RPMI7951 (cell line): ENCODE measurements at regions not wholly inside any gene's neighbourhood (a gene's known extent, or its start where the extent isn't known, plus 50 kb on each side); places are given as distances from the start of the nearest gene placed in this dataset.
"Not testable (repeated sequence)": the region's sequence is repeated elsewhere in the genome, so short reads cannot be mapped to it uniquely, and the experiment has no call there.

Source experiments
- DNase-seq: peaks from one replicate; pipeline ENCODE4 v3.0.0-alpha.2; 2012; ENCODE audit warnings: low read depth

DNA sequence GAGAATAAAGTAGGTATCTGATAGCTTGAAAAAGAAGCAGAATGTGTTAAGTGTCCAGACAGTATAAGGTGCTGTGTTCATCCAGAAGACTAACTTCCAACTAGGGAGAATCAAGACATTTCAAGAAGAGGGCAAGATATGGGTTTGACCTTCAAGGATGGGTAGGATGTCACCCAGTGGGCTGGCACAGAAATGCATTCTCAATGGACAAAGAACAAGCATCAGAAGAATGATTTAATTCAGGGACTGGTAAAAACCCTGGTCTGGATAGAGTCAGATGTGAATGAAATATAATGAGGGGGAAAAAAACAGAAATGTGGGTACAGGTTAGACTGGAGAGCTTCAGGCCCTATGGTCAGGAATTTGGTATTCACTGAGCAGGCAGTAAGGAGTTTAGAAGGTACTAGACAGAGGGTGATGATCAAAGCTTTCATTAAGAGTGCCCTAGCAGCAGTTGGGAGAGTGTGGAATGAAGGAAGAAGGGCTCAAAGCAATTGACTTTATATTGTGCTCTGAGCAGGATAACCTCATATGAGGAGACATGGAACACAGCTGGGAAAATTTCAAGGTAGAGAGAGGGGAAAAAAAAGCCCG lies 180.7 kb upstream of the ANK3 start:
- no peak for DNase-seq

DNA sequence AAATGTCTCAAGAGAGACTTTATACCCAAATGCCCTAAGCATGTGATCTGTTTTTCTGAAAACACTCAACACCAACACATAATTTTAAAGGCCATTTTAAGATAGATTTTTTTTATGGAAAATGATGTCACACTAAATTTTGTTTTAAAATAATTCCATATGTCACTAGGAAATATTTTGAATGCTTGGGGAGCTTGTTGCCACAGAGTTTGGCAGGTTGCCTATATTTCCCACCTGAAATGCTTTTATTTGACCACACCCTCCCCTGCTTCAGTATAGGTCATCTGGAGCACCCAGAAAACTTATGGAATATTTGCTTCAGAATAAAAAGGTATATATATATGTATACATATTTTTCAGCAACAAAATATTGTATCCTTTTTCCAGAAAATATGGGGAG lies 180.0 kb upstream of the ANK3 start:
- DNase-seq, result no peak

DNA sequence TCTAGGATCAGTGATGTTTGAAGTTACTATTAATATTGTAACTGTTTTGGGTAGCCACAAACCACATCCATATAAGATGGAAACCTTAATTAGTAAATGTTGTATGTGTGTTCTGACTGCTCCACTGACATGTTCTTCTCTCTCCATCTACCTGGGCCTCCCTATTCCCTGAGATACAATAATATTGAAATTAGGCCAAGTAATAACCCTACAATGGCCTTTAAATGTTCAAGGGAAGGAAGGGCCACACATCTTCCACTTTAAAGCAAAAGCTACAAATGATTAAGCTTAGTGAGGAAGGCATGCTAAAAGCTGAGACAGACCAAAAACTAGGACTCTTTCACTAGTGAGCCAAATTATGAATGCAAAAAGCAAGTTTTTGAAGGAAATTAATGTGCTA lies 176.4 kb upstream of the ANK3 start:
- no peak for DNase-seq

DNA sequence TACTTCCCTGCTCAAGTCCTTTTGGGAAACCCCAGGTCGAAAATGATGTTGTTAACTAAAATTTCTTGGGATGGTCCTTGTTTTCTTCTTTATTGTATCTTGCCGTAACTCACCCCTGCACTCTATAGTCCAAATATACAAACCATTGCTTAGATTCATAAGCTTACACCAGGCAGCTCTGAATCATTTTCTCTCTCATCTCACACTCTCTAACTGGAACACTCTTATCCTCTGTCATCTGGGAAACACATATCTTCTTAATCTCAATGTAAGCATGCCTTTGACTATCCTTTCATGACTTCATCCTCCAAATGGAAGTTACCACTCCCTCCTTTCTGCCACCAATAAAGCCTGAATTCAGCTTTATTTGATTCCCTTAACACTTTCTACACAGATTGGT lies 175.8 kb upstream of the ANK3 start:
- no peak for DNase-seq

DNA sequence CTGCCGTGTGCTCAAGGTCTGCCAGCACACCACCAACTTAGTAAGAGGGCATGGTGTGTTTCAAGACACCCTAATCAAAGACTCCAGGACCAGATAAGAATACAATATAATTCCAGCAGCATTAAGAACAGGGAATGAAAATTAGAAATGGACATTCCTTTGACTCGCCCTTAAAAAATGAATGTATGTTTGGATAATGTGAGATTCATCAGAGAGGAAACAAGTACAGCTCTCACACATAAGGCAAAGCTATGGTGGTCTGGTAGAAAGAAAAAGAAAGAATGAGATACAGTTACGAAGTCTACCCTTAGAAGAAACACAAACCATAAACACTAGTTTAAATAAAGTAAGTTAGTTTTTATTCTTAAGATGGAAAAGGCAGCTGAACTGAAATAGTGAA lies 174.8 kb upstream of the ANK3 start:
- DNase-seq, result no peak

DNA sequence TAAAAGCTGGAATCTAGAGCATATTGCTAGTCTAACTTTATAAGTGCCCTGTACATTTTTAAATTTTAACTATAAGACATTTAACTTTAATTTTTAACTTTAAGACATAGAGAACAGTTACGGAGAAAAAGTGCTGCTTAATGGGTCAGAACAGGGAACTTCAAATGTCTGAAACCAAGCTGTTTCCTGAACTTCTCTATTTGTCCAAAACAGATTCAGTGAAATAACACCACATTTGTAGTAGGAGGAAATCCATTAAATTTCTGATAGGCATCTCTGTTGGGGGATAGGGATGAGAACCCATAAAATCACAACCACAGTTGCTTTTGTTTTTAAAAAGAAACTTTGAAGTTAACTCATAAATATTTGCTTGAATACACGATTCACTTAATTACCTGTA lies 170.8 kb upstream of the ANK3 start:
- no peak for DNase-seq

DNA sequence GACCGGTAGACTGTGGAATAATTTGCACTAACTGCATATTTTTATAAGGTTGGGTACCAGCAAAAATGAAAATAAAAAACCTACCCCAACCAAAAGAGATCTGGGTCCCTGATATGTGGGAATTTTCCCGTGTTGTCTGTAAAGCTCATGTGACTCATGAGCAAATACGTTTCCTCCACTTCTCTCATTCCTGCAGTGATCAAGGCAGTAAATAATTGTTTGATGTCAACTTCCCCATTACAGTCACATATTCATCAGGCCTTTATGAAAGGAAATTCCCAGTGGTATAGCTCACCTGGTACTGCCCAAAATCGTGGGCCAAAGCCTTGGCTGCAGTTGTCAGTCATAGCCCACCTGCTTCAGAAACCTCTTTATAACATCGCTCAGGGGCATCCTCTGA lies 166.0 kb upstream of the ANK3 start:
- DNase-seq, result no peak

DNA sequence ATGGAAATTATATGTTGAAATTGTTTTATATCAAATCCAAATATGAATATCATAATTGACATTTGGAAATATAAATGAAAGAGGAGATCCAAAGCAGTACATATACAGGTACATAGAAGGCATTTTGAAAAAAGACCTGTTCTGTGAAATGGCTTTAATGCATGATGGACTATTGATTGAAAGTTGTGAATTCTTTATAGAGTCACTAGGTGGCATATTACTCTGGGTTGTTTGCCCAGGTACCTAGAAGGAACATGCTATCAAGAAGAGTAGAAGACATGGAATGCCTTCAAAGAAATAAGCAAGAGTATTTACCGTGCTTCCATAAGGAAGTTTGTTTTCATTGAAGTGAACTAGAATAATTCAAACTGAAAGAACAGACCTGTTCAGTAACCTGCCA lies 160.0 kb upstream of the ANK3 start:
- DNase-seq, result peak; percentile 19

DNA sequence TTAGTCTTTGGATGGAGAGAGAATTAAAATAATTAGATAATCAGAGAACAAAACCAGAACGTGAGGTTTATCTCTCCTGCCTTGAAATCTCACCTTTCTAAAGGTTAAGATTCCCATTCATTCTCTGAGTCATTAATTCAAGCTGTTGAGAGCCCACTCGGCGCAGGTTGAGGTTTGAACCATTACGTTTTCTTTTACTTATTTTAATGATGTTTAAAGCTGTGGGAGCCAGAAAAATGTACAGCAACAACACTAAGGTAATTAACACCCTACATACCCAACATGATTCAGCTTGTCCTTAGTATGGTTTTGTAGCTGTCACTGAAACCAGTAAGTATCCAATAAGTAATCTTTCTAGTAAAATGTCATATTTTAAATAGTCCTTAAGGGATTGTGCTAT lies 153.0 kb upstream of the ANK3 start:
- no peak for DNase-seq

DNA sequence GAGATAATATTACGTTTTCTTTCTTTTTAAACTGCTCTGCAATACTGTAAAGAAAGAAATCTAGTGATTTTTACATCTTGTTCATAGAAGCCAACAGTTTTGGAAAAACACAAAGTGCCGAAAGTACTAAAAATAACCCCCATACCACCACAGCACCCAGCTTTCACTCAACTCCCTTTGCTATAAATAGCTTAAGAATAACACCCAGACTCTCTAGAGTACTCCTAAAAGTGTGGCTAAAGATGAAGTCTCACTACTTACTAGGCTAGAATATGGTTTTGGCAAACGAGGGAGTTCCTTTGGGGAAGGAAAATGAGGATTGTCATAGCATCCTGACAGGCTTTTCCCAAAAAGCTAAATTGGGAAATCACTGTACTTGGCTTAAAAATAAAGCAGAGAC lies 151.8 kb upstream of the ANK3 start:
- DNase-seq, result no peak

DNA sequence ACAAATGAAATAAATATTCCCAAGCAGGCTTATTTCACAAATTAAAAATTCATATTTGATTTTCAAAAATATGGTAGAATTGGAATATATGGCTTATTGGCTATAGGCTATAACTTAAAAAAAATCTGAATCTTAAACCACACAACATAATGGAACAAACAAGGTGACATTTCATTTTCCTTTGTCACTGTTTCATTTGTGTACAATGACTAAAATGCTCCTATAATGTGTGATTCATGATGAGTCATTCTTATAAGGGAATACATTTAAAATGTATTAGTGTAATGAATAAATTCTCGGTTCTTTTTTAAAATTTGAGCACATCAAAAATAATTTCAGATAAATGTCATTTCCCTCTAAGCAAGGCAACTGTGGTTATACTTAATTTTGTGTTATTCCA lies 148.0 kb upstream of the ANK3 start:
- DNase-seq, result peak; percentile 26

DNA sequence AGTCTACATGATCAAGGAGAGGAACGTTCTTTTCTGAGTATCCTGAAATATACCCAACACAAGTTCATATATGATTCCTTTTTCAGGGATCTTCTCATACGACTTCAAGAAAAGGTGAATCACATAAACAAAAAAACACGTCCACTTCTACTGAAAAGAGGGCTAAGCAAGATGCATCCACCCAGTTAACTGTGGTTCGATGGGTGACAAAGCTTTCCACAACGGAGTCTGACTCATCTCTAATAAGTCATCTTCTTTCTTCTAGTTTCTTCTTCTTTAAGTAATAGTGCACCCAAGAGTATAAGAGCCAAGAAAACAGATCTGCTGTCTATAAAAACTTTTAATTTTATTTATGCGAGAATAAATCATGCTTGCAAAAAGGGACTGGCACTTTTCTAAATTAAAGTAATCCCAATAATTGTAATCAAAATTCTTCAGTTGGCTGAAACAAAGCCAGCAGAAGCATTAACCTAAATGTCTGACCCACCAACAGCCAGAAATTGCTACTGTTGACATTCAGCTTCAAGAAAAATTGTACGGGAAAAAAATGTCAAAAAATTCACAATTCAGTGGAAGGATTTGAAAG lies 146.9 kb upstream of the ANK3 start:
- peak; percentile 75 for DNase-seq

DNA sequence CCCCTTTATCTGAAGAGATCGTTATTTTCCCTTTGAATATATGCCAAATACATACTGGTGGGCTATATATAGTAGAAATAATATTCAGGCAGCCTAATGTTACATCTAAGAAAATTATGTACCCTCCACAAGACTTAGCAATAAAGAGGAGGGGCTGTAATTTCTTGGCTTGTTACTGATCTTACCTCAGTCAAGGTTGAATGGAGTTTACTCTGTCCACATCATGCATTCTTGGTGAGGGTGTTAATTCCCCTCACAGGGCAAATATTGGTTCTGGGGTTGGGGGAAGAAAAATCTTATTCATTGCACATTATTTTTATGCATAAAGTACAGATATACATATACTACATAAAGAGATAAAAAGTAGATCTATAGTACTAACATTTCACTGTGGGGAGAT lies 145.8 kb upstream of the ANK3 start:
- DNase-seq, result no peak

DNA sequence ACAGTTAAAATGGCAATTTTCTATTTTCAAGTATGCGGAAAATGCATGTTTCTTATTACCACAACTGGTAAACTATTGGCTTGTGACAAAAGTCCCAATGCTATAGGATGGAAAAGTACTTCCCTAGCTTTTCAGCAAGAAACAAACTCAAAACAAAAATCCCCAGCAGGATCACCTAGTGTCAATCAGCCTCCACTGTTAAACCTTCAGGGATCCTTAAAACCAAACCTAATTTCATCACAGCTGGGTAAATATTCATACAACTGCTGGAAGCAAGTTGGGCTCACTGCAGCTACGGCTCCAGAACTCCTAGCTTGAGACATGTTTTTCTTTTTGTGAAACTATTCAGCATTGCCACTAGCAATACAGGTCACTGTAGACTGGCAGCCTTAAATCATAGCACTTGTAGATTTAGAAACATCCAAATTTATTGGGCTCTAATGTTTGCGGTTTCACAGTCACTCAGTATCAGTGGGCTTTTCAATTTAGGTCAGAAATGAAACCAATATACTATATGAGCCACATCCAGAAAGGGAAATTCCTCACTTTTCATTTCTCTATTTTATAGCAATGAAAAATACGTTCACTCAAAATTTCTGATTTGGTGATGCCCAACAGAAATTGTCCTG lies 145.2 kb upstream of the ANK3 start:
- DNase-seq, result no peak

DNA sequence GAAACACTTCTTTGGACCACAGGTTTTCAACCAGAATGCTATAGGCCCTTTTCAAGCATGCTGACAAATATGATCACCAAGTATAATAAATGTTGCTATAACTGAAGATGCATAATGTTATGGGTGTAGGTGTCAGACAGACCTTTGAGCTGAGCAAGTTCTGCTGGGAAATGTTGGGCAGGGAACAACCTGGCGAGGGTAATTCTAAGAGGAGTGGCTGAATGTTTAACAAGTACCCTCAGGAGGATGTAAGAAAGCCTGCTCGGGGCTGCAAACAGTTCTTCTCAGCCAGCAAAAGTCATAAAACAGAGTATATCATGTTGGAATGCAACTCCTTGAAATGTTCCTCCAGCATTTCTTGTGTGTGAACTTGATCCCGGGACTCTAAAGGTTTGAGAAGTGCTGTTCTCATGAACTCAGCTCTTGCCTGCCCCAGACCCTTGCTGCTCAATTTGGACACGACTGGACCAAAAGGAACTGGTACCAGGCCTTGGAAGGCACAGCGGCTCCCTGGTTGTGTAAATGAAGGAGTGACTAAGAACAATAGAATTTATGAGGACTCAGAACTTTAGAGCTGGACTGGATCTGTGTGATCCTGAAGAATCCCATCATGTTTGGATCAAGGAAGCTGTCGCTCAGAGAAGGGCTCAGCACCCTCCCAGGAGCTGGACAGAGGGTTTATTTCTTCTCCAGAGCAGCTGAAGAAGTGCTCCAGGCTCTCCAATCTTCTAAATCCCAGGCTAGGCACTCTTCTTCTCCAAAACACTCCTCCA lies 143.2 kb upstream of the ANK3 start:
- no peak for DNase-seq

DNA sequence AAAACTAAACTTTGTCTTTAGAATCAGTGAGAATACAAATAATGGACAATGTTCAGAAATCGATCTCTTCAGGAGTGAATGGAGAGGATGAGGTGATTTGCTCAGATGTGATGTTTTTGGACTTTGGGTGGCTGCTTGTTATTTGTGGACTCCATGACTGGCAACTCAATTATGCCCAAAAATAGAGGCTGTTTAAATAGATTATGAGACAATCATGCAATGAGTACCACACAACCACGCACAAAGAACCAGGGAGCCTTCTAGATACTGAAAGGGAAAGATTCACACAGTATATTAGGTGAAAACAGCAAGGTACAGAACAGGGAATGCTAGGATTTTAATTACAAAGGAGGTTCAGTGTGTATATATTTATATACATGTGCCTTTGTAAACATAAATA lies 141.3 kb upstream of the ANK3 start:
- DNase-seq, result no peak

DNA sequence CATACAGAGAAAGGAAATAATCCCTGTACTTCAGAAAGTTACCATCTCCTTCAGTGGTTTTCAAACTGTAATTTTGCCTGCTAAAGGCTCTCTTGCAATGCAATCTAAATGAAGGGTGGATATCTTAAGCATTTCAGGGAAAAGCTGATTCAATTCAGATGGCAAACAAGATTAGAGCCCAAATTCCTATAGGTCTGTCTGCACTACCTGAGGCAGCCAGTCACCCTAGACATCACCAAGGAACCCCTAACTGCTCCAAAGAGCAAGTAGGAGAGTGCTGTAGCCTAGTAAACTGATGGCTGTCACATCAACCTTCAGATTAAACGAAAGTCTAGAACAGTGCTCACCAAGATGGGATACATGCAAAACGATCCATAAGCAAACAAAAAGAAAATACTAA lies 138.0 kb upstream of the ANK3 start:
- no peak for DNase-seq

DNA sequence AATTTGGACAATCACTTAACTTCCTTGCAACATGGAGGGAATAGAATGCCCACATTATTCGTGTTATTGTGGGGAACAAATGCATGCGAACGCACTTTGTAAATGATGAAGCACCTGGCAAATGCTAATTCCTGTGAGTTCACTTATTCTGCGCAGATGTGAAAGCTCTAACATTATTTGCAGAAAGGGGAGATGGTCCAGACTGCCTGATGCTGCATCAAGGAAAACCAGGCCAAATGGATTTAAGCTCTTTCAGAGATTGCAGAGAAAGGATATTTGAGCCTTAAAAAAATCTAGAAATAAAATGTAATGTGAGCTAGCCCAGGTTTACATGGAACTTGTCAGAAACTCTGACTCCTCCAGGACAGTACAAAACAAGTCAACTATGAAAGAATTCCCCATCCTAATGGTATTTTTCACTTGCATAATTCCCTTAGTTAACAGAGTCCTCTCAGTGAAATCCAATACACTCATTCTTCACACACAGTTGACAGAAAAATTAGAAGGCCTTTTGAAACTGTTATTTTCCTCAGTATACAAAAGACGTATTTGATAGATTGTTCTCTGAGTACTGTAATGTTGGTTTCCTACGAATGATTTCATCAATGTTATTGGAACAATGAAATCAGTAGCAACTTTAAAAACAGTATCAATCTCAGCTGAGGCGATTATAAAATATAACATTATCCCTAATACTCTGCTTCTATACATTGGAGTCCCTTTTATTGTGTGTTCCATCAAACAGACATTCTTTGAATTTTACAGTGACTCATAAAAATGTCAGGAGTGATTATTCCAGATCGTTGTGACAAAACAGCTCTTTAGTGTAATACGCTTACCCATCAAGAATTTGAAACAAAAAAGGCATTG lies 136.3 kb upstream of the ANK3 start:
- DNase-seq, result peak; percentile 36

DNA sequence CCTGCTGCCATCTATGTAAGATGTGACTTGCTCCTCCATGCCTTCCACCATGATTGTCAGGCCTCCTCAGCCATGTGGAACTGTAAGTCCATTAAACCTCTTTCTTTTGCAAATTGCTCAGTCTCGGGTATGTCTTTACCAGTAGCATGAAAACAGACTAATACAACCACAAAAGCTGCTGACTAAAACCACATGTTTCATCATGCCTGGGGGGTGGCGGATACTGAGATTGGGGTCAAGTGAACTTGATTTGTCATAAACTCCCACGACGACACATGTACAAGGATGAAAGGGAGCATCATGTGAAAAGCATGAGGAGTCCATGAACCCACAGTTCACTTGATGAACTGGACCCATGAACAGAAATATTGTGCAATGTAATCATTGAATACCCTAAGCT lies 134.9 kb upstream of the ANK3 start:
- peak; percentile 96 for DNase-seq

DNA sequence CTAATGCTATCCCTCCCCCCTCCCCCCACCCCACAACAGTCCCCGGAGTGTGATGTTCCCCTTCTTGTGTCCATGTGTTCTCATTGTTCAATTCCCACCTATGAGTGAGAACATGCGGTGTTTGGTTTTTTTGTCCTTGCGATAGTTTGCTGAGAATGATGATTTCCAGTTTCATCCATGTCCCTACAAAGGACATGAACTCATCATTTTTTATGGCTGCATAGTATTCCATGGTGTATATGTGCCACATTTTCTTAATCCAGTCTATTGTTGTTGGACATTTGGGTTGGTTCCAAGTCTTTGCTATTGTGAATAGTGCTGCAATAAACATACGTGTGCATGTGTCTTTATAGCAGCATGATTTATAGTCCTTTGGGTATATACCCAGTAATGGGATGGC lies 133.7 kb upstream of the ANK3 start:
- not testable (repeated sequence) for DNase-seq

DNA sequence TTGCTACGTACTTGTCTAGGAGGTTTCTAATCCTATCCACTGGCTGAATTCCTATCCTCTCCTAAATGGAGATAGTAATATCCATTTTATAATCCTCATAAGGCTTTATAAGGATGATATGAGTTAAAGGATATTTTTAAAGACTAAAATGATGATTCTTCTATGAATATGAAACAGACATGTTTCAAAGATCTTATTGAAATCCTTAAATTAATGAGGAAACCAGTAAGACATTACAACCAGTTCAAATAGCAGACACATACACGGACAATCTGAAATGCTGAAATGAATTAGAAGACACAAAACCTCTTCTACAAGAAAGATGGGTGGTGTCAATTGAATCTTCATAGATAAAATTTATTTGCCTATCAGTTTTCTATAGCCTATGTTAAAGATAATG lies 132.9 kb upstream of the ANK3 start:
- no peak for DNase-seq

DNA sequence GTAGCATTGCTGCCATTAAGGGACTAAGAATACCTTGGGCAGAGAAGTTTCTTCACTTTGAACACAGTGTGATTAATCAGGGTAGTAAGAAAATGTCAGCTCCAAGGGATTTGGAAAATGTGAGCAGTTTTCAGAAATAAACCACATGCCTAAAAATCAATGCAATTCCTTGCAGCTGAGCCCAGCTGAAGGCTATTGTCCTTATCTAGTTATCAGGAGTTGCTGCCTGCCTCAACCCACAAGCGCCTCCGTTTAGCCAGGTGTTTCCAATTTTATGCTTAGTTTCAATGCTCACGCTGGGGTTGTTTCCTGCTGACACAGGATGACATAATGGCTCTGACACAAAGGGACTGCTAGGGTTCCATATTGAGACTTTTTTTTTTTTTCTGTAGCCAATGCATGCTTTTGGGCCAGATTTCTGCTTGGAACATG lies 132.3 kb upstream of the ANK3 start:
- peak; percentile 97 for DNase-seq
